Kidney epithelial cell (primary cell): ENCODE measurements at regions not wholly inside any gene's neighbourhood (a gene's known extent, or its start where the extent isn't known, plus 50 kb on each side); places are given as distances from the start of the nearest gene placed in this dataset.

Source experiments
- DNase-seq: peaks from one replicate; pipeline ENCODE4 v3.0.0-alpha.2; 2010; ENCODE audit warnings: low read depth
- H3K27me3 ChIP-seq: 2 replicates; pipeline ENCODE4 v1.6.0; 2011; ENCODE audit warnings: low read length; ENCODE audit not compliant: control insufficient read depth, insufficient read depth
- H3K36me3 ChIP-seq: 2 replicates; pipeline ENCODE4 v1.5.1; 2011; ENCODE audit warnings: low read length; ENCODE audit not compliant: control insufficient read depth, insufficient read depth
- H3K4me3 ChIP-seq: 2 replicates; pipeline ENCODE4 v1.5.1; 2011; ENCODE audit warnings: low read depth, mild to moderate bottlenecking, control low read depth, low read length
- TF ChIP-seq, protein P1 (sequence below): IDR thresholded peaks from 2 replicates; pipeline ENCODE4 v1.5.1; 2011; ENCODE audit warnings: mild to moderate bottlenecking, moderate library complexity, low read length, control low read depth, inconsistent platforms; ENCODE audit not compliant: insufficient read depth, poor library complexity, severe bottlenecking

GRCh38 chr3:31425401-31425800 lies 107.3 kb upstream of the STT3B start:
- no peak for DNase-seq
- no peak overlapping the region for H3K4me3 ChIP-seq

DNA sequence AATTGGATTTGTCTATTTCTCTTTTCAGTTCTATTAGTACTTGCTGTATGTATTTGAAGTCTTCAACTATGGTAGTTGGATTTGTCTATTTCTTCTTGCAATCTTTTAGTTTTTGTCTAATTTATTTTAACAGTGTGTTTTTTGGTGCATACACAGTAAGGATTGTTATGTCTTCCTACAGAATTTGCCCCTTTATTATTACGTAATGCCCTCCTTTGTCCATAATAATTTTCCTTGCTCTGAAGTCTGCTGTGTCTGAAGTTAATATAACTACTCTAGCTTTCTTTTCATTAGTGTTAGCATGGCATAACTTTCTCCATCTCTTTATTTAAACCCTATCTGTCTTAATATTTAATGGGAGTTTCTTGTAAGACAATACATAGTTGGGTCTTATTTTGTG lies 105.1 kb upstream of the STT3B start:
- TF ChIP-seq, protein P1, sequence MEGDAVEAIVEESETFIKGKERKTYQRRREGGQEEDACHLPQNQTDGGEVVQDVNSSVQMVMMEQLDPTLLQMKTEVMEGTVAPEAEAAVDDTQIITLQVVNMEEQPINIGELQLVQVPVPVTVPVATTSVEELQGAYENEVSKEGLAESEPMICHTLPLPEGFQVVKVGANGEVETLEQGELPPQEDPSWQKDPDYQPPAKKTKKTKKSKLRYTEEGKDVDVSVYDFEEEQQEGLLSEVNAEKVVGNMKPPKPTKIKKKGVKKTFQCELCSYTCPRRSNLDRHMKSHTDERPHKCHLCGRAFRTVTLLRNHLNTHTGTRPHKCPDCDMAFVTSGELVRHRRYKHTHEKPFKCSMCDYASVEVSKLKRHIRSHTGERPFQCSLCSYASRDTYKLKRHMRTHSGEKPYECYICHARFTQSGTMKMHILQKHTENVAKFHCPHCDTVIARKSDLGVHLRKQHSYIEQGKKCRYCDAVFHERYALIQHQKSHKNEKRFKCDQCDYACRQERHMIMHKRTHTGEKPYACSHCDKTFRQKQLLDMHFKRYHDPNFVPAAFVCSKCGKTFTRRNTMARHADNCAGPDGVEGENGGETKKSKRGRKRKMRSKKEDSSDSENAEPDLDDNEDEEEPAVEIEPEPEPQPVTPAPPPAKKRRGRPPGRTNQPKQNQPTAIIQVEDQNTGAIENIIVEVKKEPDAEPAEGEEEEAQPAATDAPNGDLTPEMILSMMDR: no peak
- no peaks in the 10 kb centered on the region for H3K27me3 ChIP-seq
- DNase-seq: no peak

More at GRCh38 chr3:31425401-31425800, 107.3 kb upstream of the STT3B start:
- TF ChIP-seq, protein P1: no peak
- H3K36me3 ChIP-seq: no peaks in the 10 kb centered on the region
- H3K27me3 ChIP-seq: no peaks in the 10 kb centered on the region

DNA sequence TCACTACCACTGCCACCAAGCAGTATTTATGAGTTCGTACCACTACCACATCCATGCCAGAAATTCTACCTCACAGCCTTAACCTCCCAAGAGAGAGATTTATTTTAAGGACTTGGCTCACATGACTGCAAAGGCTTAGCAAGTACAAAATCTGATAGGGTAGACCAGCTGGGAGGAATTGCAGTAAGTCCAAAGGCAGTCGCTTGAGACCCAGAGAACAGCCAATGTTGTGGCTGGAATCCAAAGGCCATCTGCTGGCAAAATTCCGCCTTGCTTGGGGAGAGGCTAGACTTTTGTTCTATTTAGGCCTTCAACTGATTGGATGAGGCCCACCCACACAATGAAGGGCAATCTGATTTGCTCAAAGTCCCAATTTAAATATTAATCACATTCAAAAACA lies 101.4 kb upstream of the STT3B start:
- Histone ChIP-seq H3K36me3 (no peaks in the 10 kb centered on the region), H3K4me3 (no peak overlapping the region), H3K27me3 (no peaks in the 10 kb centered on the region)
- TF ChIP-seq, protein P1: no peak
- no peak for DNase-seq

More for the DNA sequence above, 105.1 kb upstream of the STT3B start:
- Histone ChIP-seq H3K36me3 (no peaks in the 10 kb centered on the region), H3K4me3 (no peak overlapping the region)

- H3K4me3 ChIP-seq: no peak overlapping the region
- peak; percentile 44 for DNase-seq
- H3K27me3 ChIP-seq: no peaks in the 10 kb centered on the region
- no peaks in the 10 kb centered on the region for H3K36me3 ChIP-seq
- TF ChIP-seq, protein P1: no peak
These were observed 99.6 kb upstream of the STT3B start for GRCh38 chr3:31432897-31433678.

- TF ChIP-seq, protein P1: no peak
- Histone ChIP-seq H3K4me3 (no peak overlapping the region), H3K36me3 (no peaks in the 10 kb centered on the region), H3K27me3 (no peaks in the 10 kb centered on the region)
- DNase-seq: no peak
These were observed 99.1 kb upstream of the STT3B start for GRCh38 chr3:31433679-31433992.

GRCh38 chr3:31434819-31435218 lies 97.9 kb upstream of the STT3B start:
- Histone ChIP-seq H3K36me3 (no peaks in the 10 kb centered on the region), H3K4me3 (no peak overlapping the region), H3K27me3 (no peaks in the 10 kb centered on the region)
- no peak for DNase-seq
- TF ChIP-seq, protein P1: no peak
